WTC11 (cell line): ENCODE measurements at regions not wholly inside any gene's neighbourhood (a gene's known extent, or its start where the extent isn't known, plus 50 kb on each side); places are given as distances from the start of the nearest gene placed in this dataset.

Experiments used
- ATAC-seq: fragments of 200-7000 bp; cut with Tn5 transposase; 2 replicates; pipeline ENCODE4 v1.10.0; 2021; ENCODE audit warnings: mild to moderate bottlenecking, moderate library complexity
- CTCF ChIA-PET: fragments of 300-600 bp; sonication (Branson Sonifier 250); formaldehyde crosslinking; loops from one replicate; lab custom pipeline; 2021; ENCODE audit warnings: antibody characterized with exemption; lab: Charles Lee
- POLR2A ChIA-PET: fragments of 350-600 bp; sonication (Branson Sonifier 250); formaldehyde crosslinking; loops from one replicate; lab custom pipeline; 2021; ENCODE audit warnings: antibody characterized with exemption; lab: Charles Lee
- DNase-seq: peaks from one replicate; pipeline ENCODE4 v3.0.0; 2021; ENCODE audit warnings: low spot score
- H3K27ac Mint-ChIP-seq: 2 replicates; pipeline ENCODE4 v1.8.0; 2021; ENCODE audit warnings: mixed read lengths
- H3K27me3 Mint-ChIP-seq: 2 replicates; pipeline ENCODE4 v1.8.0; 2021; ENCODE audit warnings: low read depth, mild to moderate bottlenecking, moderate library complexity, mixed read lengths
- H3K36me3 Mint-ChIP-seq: 2 replicates; pipeline ENCODE4 v1.8.0; 2021; ENCODE audit warnings: mixed read lengths
- H3K4me1 Mint-ChIP-seq: 2 replicates; pipeline ENCODE4 v1.8.0; 2022; ENCODE audit warnings: mixed read lengths
- H3K4me3 Mint-ChIP-seq: 2 replicates; pipeline ENCODE4 v1.8.0; 2021; ENCODE audit warnings: mild to moderate bottlenecking, moderate library complexity, mixed read lengths
- H3K9me3 Mint-ChIP-seq: 2 replicates; pipeline ENCODE4 v1.8.0; 2021; ENCODE audit warnings: mixed read lengths
- CREB1 ChIP-seq: sonication (generic); formaldehyde crosslinking; IDR thresholded peaks from 2 replicates; pipeline ENCODE4 v1.8.0; 2023; ENCODE audit warnings: mild to moderate bottlenecking, missing genetic modification reagents
- CREM ChIP-seq: sonication (generic); formaldehyde crosslinking; IDR thresholded peaks from 2 replicates; pipeline ENCODE4 v1.8.1; 2022; ENCODE audit warnings: mild to moderate bottlenecking, missing genetic modification reagents, moderate library complexity
- EMX1 ChIP-seq: fragments of 250-450 bp; sonication (Bioruptor Pico); IDR thresholded peaks from 2 replicates; pipeline ENCODE4 v1.8.0; 2021; ENCODE audit warnings: mild to moderate bottlenecking
- ERG ChIP-seq: fragments of 250-450 bp; sonication (Bioruptor Pico); IDR thresholded peaks from 2 replicates; pipeline ENCODE4 v1.8.0; 2021; ENCODE audit warnings: mild to moderate bottlenecking
- FOXP1 ChIP-seq: sonication (generic); formaldehyde crosslinking; IDR thresholded peaks from 2 replicates; pipeline ENCODE4 v1.8.0; 2022; ENCODE audit warnings: missing genetic modification reagents, mild to moderate bottlenecking, moderate library complexity, borderline replicate concordance
- GABPB1 ChIP-seq: sonication (generic); formaldehyde crosslinking; IDR thresholded peaks from 2 replicates; pipeline ENCODE4 v1.8.1; 2023; ENCODE audit warnings: mild to moderate bottlenecking, missing genetic modification reagents
- MLX ChIP-seq: sonication (generic); formaldehyde crosslinking; IDR thresholded peaks from 2 replicates; pipeline ENCODE4 v1.8.1; 2023; ENCODE audit warnings: mild to moderate bottlenecking, missing genetic modification reagents, moderate library complexity
- OVOL2 ChIP-seq: fragments of 250-450 bp; sonication (Bioruptor Pico); IDR thresholded peaks from 2 replicates; pipeline ENCODE4 v1.9.0; 2021; ENCODE audit warnings: mild to moderate bottlenecking, borderline replicate concordance
- PREB ChIP-seq: sonication (generic); formaldehyde crosslinking; IDR thresholded peaks from 2 replicates; pipeline ENCODE4 v1.8.1; 2022; ENCODE audit warnings: mild to moderate bottlenecking, missing genetic modification reagents, moderate library complexity, borderline replicate concordance
- PRRX2 ChIP-seq: fragments of 250-450 bp; sonication (Bioruptor Pico); IDR thresholded peaks from 2 replicates; pipeline ENCODE4 v1.8.0; 2021; ENCODE audit warnings: mild to moderate bottlenecking
- STAT6 ChIP-seq: sonication (generic); formaldehyde crosslinking; conservative IDR thresholded peaks from 2 replicates; pipeline ENCODE4 v1.8.1; 2023; ENCODE audit warnings: mild to moderate bottlenecking, low read depth, missing genetic modification reagents, moderate library complexity
- ZNF138 ChIP-seq: sonication (generic); formaldehyde crosslinking; conservative IDR thresholded peaks from 2 replicates; pipeline ENCODE4 v1.8.1; 2022; ENCODE audit warnings: mild to moderate bottlenecking, moderate library complexity, missing genetic modification reagents
- ZNF317 ChIP-seq: sonication (generic); formaldehyde crosslinking; IDR thresholded peaks from 2 replicates; pipeline ENCODE4 v1.8.1; 2023; ENCODE audit warnings: low read depth, mild to moderate bottlenecking, moderate library complexity, missing genetic modification reagents, borderline replicate concordance
- TF ChIP-seq, protein P1 (sequence below): fragments of 250-450 bp; sonication (Bioruptor Pico); IDR thresholded peaks from 2 replicates; pipeline ENCODE4 v1.9.0; 2021; ENCODE audit warnings: moderate library complexity, mild to moderate bottlenecking, inconsistent platforms, borderline replicate concordance
- TF ChIP-seq, protein P2 (sequence below): fragments of 250-450 bp; sonication (Bioruptor Pico); IDR thresholded peaks from 2 replicates; pipeline ENCODE4 v1.9.0; 2021; ENCODE audit warnings: mild to moderate bottlenecking, borderline replicate concordance
- TF ChIP-seq, protein P3 (sequence below): sonication (generic); formaldehyde crosslinking; IDR thresholded peaks from 2 replicates; pipeline ENCODE4 v1.8.1; 2022; ENCODE audit warnings: low read depth, mild to moderate bottlenecking, moderate library complexity, missing genetic modification reagents, borderline replicate concordance
- TF ChIP-seq, protein P4 (sequence below): sonication (generic); formaldehyde crosslinking; IDR thresholded peaks from 2 replicates; pipeline ENCODE4 v1.8.1; 2022; ENCODE audit warnings: low read depth, missing genetic modification reagents, borderline replicate concordance

DNA sequence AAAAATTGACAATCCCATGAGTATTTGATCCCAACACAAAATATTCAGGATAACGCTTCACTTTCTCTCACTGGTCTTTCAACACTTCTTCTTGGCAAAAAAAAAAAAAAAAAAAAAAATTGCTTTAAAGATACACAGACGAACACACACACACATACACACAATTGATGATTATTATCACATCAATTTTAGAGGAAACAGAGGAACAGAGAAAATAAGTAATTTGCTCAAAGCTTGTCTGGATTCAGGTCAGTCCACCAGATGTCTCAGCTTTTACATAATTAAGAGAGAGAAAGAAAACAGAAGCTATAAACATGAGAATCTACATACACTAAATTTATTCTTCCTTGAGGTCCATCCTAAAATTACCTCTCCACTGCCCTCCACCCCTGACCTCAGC lies 183.4 kb downstream of the MZT1 start:
- Mint-ChIP-seq H3K36me3 (no peaks in the 10 kb centered on the region), H3K4me3 (no peak overlapping the region), H3K4me1 (no peaks in the 10 kb centered on the region), H3K9me3 (no peaks in the 10 kb centered on the region), H3K27ac (no peak overlapping the region), H3K27me3 (peaks cover 18% of the 10 kb centered on the region)
- no peak for ATAC-seq
- TF ChIP-seq, protein P1, sequence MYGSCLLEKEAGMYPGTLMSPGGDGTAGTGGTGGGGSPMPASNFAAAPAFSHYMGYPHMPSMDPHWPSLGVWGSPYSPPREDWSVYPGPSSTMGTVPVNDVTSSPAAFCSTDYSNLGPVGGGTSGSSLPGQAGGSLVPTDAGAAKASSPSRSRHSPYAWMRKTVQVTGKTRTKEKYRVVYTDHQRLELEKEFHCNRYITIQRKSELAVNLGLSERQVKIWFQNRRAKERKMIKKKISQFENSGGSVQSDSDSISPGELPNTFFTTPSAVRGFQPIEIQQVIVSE (CRISPR knock-in tag), result no peak
- no peak for TF ChIP-seq ZNF138 (CRISPR knock-in tag)
- TF ChIP-seq, protein P2, sequence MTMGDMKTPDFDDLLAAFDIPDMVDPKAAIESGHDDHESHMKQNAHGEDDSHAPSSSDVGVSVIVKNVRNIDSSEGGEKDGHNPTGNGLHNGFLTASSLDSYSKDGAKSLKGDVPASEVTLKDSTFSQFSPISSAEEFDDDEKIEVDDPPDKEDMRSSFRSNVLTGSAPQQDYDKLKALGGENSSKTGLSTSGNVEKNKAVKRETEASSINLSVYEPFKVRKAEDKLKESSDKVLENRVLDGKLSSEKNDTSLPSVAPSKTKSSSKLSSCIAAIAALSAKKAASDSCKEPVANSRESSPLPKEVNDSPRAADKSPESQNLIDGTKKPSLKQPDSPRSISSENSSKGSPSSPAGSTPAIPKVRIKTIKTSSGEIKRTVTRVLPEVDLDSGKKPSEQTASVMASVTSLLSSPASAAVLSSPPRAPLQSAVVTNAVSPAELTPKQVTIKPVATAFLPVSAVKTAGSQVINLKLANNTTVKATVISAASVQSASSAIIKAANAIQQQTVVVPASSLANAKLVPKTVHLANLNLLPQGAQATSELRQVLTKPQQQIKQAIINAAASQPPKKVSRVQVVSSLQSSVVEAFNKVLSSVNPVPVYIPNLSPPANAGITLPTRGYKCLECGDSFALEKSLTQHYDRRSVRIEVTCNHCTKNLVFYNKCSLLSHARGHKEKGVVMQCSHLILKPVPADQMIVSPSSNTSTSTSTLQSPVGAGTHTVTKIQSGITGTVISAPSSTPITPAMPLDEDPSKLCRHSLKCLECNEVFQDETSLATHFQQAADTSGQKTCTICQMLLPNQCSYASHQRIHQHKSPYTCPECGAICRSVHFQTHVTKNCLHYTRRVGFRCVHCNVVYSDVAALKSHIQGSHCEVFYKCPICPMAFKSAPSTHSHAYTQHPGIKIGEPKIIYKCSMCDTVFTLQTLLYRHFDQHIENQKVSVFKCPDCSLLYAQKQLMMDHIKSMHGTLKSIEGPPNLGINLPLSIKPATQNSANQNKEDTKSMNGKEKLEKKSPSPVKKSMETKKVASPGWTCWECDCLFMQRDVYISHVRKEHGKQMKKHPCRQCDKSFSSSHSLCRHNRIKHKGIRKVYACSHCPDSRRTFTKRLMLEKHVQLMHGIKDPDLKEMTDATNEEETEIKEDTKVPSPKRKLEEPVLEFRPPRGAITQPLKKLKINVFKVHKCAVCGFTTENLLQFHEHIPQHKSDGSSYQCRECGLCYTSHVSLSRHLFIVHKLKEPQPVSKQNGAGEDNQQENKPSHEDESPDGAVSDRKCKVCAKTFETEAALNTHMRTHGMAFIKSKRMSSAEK (CRISPR knock-in tag), result no peak
- TF ChIP-seq ZNF317, result no peak
- TF ChIP-seq, protein P3, sequence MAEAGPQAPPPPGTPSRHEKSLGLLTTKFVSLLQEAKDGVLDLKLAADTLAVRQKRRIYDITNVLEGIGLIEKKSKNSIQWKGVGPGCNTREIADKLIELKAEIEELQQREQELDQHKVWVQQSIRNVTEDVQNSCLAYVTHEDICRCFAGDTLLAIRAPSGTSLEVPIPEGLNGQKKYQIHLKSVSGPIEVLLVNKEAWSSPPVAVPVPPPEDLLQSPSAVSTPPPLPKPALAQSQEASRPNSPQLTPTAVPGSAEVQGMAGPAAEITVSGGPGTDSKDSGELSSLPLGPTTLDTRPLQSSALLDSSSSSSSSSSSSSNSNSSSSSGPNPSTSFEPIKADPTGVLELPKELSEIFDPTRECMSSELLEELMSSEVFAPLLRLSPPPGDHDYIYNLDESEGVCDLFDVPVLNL, result no peak
- TF ChIP-seq GABPB1 (CRISPR knock-in tag), result no peak
- TF ChIP-seq OVOL2 (CRISPR knock-in tag), result no peak
- TF ChIP-seq ERG, result no peak
- no peak for TF ChIP-seq FOXP1 (CRISPR knock-in tag)
- TF ChIP-seq STAT6, result no peak
- no peak for TF ChIP-seq PRRX2 (CRISPR knock-in tag)
- no peak for TF ChIP-seq CREM (CRISPR knock-in tag)
- TF ChIP-seq CREB1 (CRISPR knock-in tag), result no peak
- no peak for TF ChIP-seq EMX1 (CRISPR knock-in tag)
- TF ChIP-seq, protein P4, sequence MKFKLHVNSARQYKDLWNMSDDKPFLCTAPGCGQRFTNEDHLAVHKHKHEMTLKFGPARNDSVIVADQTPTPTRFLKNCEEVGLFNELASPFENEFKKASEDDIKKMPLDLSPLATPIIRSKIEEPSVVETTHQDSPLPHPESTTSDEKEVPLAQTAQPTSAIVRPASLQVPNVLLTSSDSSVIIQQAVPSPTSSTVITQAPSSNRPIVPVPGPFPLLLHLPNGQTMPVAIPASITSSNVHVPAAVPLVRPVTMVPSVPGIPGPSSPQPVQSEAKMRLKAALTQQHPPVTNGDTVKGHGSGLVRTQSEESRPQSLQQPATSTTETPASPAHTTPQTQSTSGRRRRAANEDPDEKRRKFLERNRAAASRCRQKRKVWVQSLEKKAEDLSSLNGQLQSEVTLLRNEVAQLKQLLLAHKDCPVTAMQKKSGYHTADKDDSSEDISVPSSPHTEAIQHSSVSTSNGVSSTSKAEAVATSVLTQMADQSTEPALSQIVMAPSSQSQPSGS (CRISPR knock-in tag), result no peak
- TF ChIP-seq PREB (CRISPR knock-in tag), result no peak
- no peak for TF ChIP-seq MLX
- ChIA-PET POLR2A (no interaction called here), CTCF (no interaction called here)
- no peak for DNase-seq
